Globus pallidus (tissue), 1 donor: ENCODE measurements at regions not wholly inside any gene's neighbourhood (a gene's known extent, or its start where the extent isn't known, plus 50 kb on each side); places are given as distances from the start of the nearest gene placed in this dataset.
A peak's percentile ranks its signal among the peaks of the same experiment; 100 is the strongest.
"Not testable (repeated sequence)": the region's sequence is repeated elsewhere in the genome, so short reads cannot be mapped to it uniquely, and the experiment has no call there.

Source experiments
- DNase-seq: peaks from one replicate; pipeline ENCODE4 v3.0.0-alpha.2; 2015; ENCODE audit warnings: low spot score

GRCh38 chrX:1103360-1103759 is 109.1 kb downstream of the CRLF2 start:
- no peak for DNase-seq

GRCh38 chrX:1102786-1103185 is 109.7 kb downstream of the CRLF2 start:
- DNase-seq: no peak

- DNase-seq: not testable (repeated sequence)
Observed at GRCh38 chrX:1102221-1102620, 110.2 kb downstream of the CRLF2 start.

- no peak for DNase-seq
Observed at GRCh38 chrX:1099146-1099770, 113.2 kb downstream of the CRLF2 start.

- DNase-seq: no peak
Observed at GRCh38 chrX:1097328-1097727, 115.1 kb downstream of the CRLF2 start.

GRCh38 chrX:1094566-1095333 is 117.7 kb downstream of the CRLF2 start:
- DNase-seq: no peak

GRCh38 chrX:1093586-1094421 is 118.6 kb downstream of the CRLF2 start:
- no peak for DNase-seq

GRCh38 chrX:1093121-1093520 is 119.3 kb downstream of the CRLF2 start:
- DNase-seq: no peak

GRCh38 chrX:1086444-1087409 is 125.7 kb downstream of the CRLF2 start:
- DNase-seq: no peak

- not testable (repeated sequence) for DNase-seq
Observed at GRCh38 chrX:1085871-1086270, 126.6 kb downstream of the CRLF2 start.

- DNase-seq: no peak
Observed at GRCh38 chrX:1084689-1085088, 127.8 kb downstream of the CRLF2 start.

GRCh38 chrX:1076871-1077651 is 135.4 kb downstream of the CRLF2 start:
- DNase-seq: peak; percentile 17

GRCh38 chrX:1075741-1076140 is 136.7 kb downstream of the CRLF2 start:
- DNase-seq: no peak

- no peak for DNase-seq
Observed at GRCh38 chrX:1075156-1075555, 137.3 kb downstream of the CRLF2 start.

GRCh38 chrX:1074755-1075154 is 137.7 kb downstream of the CRLF2 start:
- no peak for DNase-seq

GRCh38 chrX:1074172-1074571 is 138.3 kb downstream of the CRLF2 start:
- DNase-seq: no peak

GRCh38 chrX:1072637-1073377 is 139.6 kb downstream of the CRLF2 start:
- no peak for DNase-seq

GRCh38 chrX:1071351-1071750 is 141.1 kb downstream of the CRLF2 start:
- DNase-seq: no peak

- DNase-seq: no peak
Observed at GRCh38 chrX:1062351-1062750, 150.1 kb downstream of the CRLF2 start.

GRCh38 chrX:1060562-1060960 is 151.9 kb downstream of the CRLF2 start:
- no peak for DNase-seq
